NOMO-1 treated with dmso at 0.1 percent for 144 hours (cell line): ENCODE measurements at regions not wholly inside any gene's neighbourhood (a gene's known extent, or its start where the extent isn't known, plus 50 kb on each side); places are given as distances from the start of the nearest gene placed in this dataset.
A peak's percentile ranks its signal among the peaks of the same experiment; 100 is the strongest.
"Not testable (repeated sequence)": the region's sequence is repeated elsewhere in the genome, so short reads cannot be mapped to it uniquely, and the experiment has no call there.

Experiments
- DNase-seq: peaks from one replicate; lab custom pipeline; 2025; ENCODE audit not compliant: unreplicated experiment; lab: John Stamatoyannopoulos, UW

GRCh38 chr6:9064156-9064555 lies 628.8 kb upstream of the SLC35B3 start:
- DNase-seq: no peak

- DNase-seq: no peak
These were observed 627.3 kb upstream of the SLC35B3 start for GRCh38 chr6:9062596-9062995.

GRCh38 chr6:9057937-9058336 lies 622.6 kb upstream of the SLC35B3 start:
- no peak for DNase-seq

GRCh38 chr6:9056556-9056955 lies 621.2 kb upstream of the SLC35B3 start:
- no peak for DNase-seq

- no peak for DNase-seq
These were observed 609.1 kb upstream of the SLC35B3 start for GRCh38 chr6:9044426-9044825.

- DNase-seq: no peak
These were observed 605.4 kb upstream of the SLC35B3 start for GRCh38 chr6:9040718-9041117.

- DNase-seq: no peak
These were observed 603.9 kb upstream of the SLC35B3 start for GRCh38 chr6:9039258-9039657.

GRCh38 chr6:9028086-9028485 lies 592.7 kb upstream of the SLC35B3 start:
- DNase-seq: no peak

- no peak for DNase-seq
These were observed 590.5 kb upstream of the SLC35B3 start for GRCh38 chr6:9025796-9026394.

GRCh38 chr6:9025228-9025627 lies 589.9 kb upstream of the SLC35B3 start:
- DNase-seq: no peak

GRCh38 chr6:9024246-9024645 lies 588.9 kb upstream of the SLC35B3 start:
- not testable (repeated sequence) for DNase-seq

- no peak for DNase-seq
These were observed 584.7 kb upstream of the SLC35B3 start for GRCh38 chr6:9020001-9020400.

GRCh38 chr6:9009931-9010330 lies 574.6 kb upstream of the SLC35B3 start:
- no peak for DNase-seq

GRCh38 chr6:9007027-9007426 lies 571.7 kb upstream of the SLC35B3 start:
- DNase-seq: no peak

- DNase-seq: no peak
These were observed 567.5 kb upstream of the SLC35B3 start for GRCh38 chr6:9002833-9003232.

GRCh38 chr6:8995156-8995555 lies 559.8 kb upstream of the SLC35B3 start:
- no peak for DNase-seq

GRCh38 chr6:8993111-8993510 lies 557.8 kb upstream of the SLC35B3 start:
- no peak for DNase-seq

GRCh38 chr6:8991844-8992243 lies 556.5 kb upstream of the SLC35B3 start:
- DNase-seq: no peak

- DNase-seq: no peak
These were observed 554.7 kb upstream of the SLC35B3 start for GRCh38 chr6:8990075-8990474.

- DNase-seq: peak; percentile 33
These were observed 547.9 kb upstream of the SLC35B3 start for GRCh38 chr6:8983202-8983688.

GRCh38 chr6:8982668-8983067 lies 547.3 kb upstream of the SLC35B3 start:
- DNase-seq: no peak

- DNase-seq: no peak
These were observed 538.0 kb upstream of the SLC35B3 start for GRCh38 chr6:8973395-8973794.

GRCh38 chr6:8969747-8970146 lies 534.4 kb upstream of the SLC35B3 start:
- DNase-seq: no peak
